GM12864 (cell line): ENCODE measurements at regions not wholly inside any gene's neighbourhood (a gene's known extent, or its start where the extent isn't known, plus 50 kb on each side); places are given as distances from the start of the nearest gene placed in this dataset.
"Not testable (repeated sequence)": the region's sequence is repeated elsewhere in the genome, so short reads cannot be mapped to it uniquely, and the experiment has no call there.

ENCODE experiments used
- DNase-seq: peaks from one replicate; pipeline ENCODE4 v3.0.0-alpha.2; 2011; ENCODE audit warnings: low read depth
- H3K4me3 ChIP-seq: 2 replicates; pipeline ENCODE4 v1.5.1; 2011; ENCODE audit warnings: mild to moderate bottlenecking, low read depth, low read length, control low read depth
- CTCF ChIP-seq: IDR thresholded peaks from 2 replicates; pipeline ENCODE4 v1.5.1; 2011; ENCODE audit warnings: low read depth, mild to moderate bottlenecking, moderate library complexity, low read length, control low read depth, inconsistent platforms; ENCODE audit errors: missing control alignments

GRCh38 chr2:40028792-40029488, 249.9 kb upstream of the THUMPD2 start:
- TF ChIP-seq CTCF, result no peak
- H3K4me3 ChIP-seq, result no peak overlapping the region
- no peak for DNase-seq

GRCh38 chr2:40027968-40028367, 248.9 kb upstream of the THUMPD2 start:
- no peak for TF ChIP-seq CTCF
- H3K4me3 ChIP-seq, result no peak overlapping the region
- DNase-seq, result no peak

- not testable (repeated sequence) for H3K4me3 ChIP-seq
These were observed 246.2 kb upstream of the THUMPD2 start for GRCh38 chr2:40025276-40025675.

GRCh38 chr2:40020997-40021396, 241.9 kb upstream of the THUMPD2 start:
- no peak for TF ChIP-seq CTCF
- H3K4me3 ChIP-seq, result no peak overlapping the region
- DNase-seq, result no peak

More at GRCh38 chr2:40025276-40025675, 246.2 kb upstream of the THUMPD2 start:
- DNase-seq, result not testable (repeated sequence)

GRCh38 chr2:40016151-40016885, 237.3 kb upstream of the THUMPD2 start:
- no peak overlapping the region for H3K4me3 ChIP-seq
- TF ChIP-seq CTCF, result no peak
- no peak for DNase-seq

GRCh38 chr2:40013962-40014361, 234.9 kb upstream of the THUMPD2 start:
- DNase-seq, H3K4me3 ChIP-seq: not testable (repeated sequence)

GRCh38 chr2:40004336-40004735, 225.3 kb upstream of the THUMPD2 start:
- H3K4me3 ChIP-seq, result no peak overlapping the region
- DNase-seq, result no peak
- TF ChIP-seq CTCF, result no peak

GRCh38 chr2:40002339-40002738, 223.3 kb upstream of the THUMPD2 start:
- no peak for TF ChIP-seq CTCF
- no peak overlapping the region for H3K4me3 ChIP-seq
- DNase-seq, result no peak
